ENCODE measurements at regions not wholly inside any gene's neighbourhood (a gene's known extent, or its start where the extent isn't known, plus 50 kb on each side); places are given as distances from the start of the nearest gene placed in this dataset.

GRCh38 chr4:121551271-121551670, 145.5 kb downstream of the ANXA5 start:
- TF ChIP-seq CTCF (conservative IDR thresholded peaks at IDR 0.05; ENCODE audit: low read length) (no peak), EZH2phosphoT487 (IDR thresholded peaks at IDR 0.05; ENCODE audit: borderline replicate concordance, low read depth, low read length) (no peak)

Data from OCI-LY7 (cell line).